ENCODE measurements at regions not wholly inside any gene's neighbourhood (a gene's known extent, or its start where the extent isn't known, plus 50 kb on each side); places are given as distances from the start of the nearest gene placed in this dataset.

DNA sequence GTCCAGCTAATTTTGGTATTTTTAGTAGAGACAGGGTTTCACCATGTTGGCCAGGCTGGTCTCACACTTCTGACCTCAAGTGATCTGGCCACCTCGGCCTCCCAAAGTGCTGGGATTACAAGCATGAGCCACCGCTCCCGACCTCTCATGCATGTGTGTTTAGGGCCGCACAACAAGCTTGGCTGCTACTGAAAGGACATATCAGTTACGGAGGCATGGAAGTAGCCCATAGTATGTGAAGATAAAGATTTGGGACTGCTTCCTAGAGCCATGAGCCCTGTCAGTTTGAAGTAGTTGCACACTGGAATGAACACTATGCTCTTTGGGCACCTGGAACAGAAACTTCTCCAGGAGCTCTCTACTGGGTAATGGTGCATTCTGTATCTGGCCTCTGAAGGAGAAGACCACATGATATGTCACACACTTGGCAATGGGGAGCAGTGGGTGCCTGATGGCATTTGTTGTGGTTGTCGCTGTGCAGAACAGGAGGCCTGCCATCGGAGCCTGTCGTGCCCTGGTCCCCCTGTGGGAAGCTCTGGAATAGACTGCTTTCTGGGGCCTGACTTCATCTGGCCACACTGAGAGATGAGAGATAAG lies 144.7 kb upstream of the KIF26B start (continued):
- TF ChIP-seq, protein P1, sequence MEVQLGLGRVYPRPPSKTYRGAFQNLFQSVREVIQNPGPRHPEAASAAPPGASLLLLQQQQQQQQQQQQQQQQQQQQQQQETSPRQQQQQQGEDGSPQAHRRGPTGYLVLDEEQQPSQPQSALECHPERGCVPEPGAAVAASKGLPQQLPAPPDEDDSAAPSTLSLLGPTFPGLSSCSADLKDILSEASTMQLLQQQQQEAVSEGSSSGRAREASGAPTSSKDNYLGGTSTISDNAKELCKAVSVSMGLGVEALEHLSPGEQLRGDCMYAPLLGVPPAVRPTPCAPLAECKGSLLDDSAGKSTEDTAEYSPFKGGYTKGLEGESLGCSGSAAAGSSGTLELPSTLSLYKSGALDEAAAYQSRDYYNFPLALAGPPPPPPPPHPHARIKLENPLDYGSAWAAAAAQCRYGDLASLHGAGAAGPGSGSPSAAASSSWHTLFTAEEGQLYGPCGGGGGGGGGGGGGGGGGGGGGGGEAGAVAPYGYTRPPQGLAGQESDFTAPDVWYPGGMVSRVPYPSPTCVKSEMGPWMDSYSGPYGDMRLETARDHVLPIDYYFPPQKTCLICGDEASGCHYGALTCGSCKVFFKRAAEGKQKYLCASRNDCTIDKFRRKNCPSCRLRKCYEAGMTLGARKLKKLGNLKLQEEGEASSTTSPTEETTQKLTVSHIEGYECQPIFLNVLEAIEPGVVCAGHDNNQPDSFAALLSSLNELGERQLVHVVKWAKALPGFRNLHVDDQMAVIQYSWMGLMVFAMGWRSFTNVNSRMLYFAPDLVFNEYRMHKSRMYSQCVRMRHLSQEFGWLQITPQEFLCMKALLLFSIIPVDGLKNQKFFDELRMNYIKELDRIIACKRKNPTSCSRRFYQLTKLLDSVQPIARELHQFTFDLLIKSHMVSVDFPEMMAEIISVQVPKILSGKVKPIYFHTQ (CRISPR knock-in tag; IDR thresholded peaks at IDR 0.05): no peak
- TF ChIP-seq ZNF416 (CRISPR knock-in tag; IDR thresholded peaks at IDR 0.05) (no peak), FOXP1 (CRISPR knock-in tag; IDR thresholded peaks at IDR 0.05; ENCODE audit: borderline replicate concordance) (no peak), EMX1 (CRISPR knock-in tag; IDR thresholded peaks at IDR 0.05) (no peak)

DNA sequence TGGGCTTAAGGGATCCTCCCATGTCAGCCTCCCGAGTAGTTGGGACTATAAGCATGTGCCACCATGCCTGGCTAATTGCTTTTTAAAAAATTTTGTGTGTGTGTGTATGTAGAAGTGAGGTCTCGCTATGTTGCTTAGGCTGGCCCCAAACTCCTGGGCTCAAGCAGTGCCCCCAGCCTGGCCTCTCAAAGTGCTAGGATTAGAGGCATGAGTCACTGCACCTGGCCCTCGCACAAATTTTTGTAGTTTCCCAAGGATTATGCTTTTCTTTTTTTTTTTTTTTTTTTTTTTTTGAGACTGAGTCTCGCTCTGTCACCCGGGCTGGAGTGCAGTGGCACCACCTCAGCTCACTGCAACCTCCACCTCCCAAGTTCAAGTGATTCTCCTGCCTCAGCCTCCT lies 144.4 kb upstream of the HNRNPU start:
- no peak for DNase-seq (ENCODE audit: low spot score)
- POLR2A ChIA-PET: no interaction called here

More for the DNA sequence above, 144.4 kb upstream of the HNRNPU start:
- CTCF ChIA-PET: interaction anchor here (1.4 kb wide), 1 partner anchor 34 kb away, joined by 7 read pairs; no protein-coding TSS in a partner anchor
- TF ChIP-seq OVOL2 (CRISPR knock-in tag; IDR thresholded peaks at IDR 0.05; ENCODE audit: borderline replicate concordance): no peak
- TF ChIP-seq GRHL2 (CRISPR knock-in tag; IDR thresholded peaks at IDR 0.05; ENCODE audit: insufficient replicate concordance, severe bottlenecking): no peak
- TF ChIP-seq CDX4 (CRISPR knock-in tag; IDR thresholded peaks at IDR 0.05; ENCODE audit: borderline replicate concordance): no peak
- TF ChIP-seq, protein P2, sequence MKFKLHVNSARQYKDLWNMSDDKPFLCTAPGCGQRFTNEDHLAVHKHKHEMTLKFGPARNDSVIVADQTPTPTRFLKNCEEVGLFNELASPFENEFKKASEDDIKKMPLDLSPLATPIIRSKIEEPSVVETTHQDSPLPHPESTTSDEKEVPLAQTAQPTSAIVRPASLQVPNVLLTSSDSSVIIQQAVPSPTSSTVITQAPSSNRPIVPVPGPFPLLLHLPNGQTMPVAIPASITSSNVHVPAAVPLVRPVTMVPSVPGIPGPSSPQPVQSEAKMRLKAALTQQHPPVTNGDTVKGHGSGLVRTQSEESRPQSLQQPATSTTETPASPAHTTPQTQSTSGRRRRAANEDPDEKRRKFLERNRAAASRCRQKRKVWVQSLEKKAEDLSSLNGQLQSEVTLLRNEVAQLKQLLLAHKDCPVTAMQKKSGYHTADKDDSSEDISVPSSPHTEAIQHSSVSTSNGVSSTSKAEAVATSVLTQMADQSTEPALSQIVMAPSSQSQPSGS (CRISPR knock-in tag; IDR thresholded peaks at IDR 0.05; ENCODE audit: borderline replicate concordance, low read depth): no peak
- TF ChIP-seq, protein P3, sequence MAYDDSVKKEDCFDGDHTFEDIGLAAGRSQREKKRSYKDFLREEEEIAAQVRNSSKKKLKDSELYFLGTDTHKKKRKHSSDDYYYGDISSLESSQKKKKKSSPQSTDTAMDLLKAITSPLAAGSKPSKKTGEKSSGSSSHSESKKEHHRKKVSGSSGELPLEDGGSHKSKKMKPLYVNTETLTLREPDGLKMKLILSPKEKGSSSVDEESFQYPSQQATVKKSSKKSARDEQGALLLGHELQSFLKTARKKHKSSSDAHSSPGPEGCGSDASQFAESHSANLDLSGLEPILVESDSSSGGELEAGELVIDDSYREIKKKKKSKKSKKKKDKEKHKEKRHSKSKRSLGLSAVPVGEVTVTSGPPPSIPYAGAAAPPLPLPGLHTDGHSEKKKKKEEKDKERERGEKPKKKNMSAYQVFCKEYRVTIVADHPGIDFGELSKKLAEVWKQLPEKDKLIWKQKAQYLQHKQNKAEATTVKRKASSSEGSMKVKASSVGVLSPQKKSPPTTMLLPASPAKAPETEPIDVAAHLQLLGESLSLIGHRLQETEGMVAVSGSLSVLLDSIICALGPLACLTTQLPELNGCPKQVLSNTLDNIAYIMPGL (CRISPR knock-in tag; IDR thresholded peaks at IDR 0.05): no peak
- TF ChIP-seq, protein P4, sequence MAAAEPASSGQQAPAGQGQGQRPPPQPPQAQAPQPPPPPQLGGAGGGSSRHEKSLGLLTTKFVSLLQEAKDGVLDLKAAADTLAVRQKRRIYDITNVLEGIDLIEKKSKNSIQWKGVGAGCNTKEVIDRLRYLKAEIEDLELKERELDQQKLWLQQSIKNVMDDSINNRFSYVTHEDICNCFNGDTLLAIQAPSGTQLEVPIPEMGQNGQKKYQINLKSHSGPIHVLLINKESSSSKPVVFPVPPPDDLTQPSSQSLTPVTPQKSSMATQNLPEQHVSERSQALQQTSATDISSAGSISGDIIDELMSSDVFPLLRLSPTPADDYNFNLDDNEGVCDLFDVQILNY (CRISPR knock-in tag; IDR thresholded peaks at IDR 0.05): no peak
- TF ChIP-seq CREM (CRISPR knock-in tag; IDR thresholded peaks at IDR 0.05): no peak
- TF ChIP-seq ZNF263 (CRISPR knock-in tag; IDR thresholded peaks at IDR 0.05; ENCODE audit: low read depth): no peak
- TF ChIP-seq, protein P5, sequence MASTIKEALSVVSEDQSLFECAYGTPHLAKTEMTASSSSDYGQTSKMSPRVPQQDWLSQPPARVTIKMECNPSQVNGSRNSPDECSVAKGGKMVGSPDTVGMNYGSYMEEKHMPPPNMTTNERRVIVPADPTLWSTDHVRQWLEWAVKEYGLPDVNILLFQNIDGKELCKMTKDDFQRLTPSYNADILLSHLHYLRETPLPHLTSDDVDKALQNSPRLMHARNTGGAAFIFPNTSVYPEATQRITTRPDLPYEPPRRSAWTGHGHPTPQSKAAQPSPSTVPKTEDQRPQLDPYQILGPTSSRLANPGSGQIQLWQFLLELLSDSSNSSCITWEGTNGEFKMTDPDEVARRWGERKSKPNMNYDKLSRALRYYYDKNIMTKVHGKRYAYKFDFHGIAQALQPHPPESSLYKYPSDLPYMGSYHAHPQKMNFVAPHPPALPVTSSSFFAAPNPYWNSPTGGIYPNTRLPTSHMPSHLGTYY (CRISPR knock-in tag; IDR thresholded peaks at IDR 0.05): no peak
- no peak for TF ChIP-seq ZNF423 (CRISPR knock-in tag; IDR thresholded peaks at IDR 0.05)
- TF ChIP-seq CREB1 (CRISPR knock-in tag; IDR thresholded peaks at IDR 0.05): no peak
- TF ChIP-seq NFYB (CRISPR knock-in tag; conservative IDR thresholded peaks at IDR 0.05; ENCODE audit: low read depth): no peak
- TF ChIP-seq ZMAT4 (CRISPR knock-in tag; IDR thresholded peaks at IDR 0.05): no peak
- TF ChIP-seq EMX1 (CRISPR knock-in tag; IDR thresholded peaks at IDR 0.05): no peak
- TF ChIP-seq FOXJ3 (CRISPR knock-in tag; IDR thresholded peaks at IDR 0.05; ENCODE audit: borderline replicate concordance): no peak
- TF ChIP-seq ZNF416 (CRISPR knock-in tag; IDR thresholded peaks at IDR 0.05): no peak
- no peak for TF ChIP-seq ZNF671 (CRISPR knock-in tag; IDR thresholded peaks at IDR 0.05)
- no peak for TF ChIP-seq ATF6 (CRISPR knock-in tag; IDR thresholded peaks at IDR 0.05)
- TF ChIP-seq SMAD4 (CRISPR knock-in tag; IDR thresholded peaks at IDR 0.05): no peak
- no peak for ATAC-seq
- Mint-ChIP-seq H3K27me3 (ENCODE audit: low read depth) (no peaks in the 10 kb centered on the region), H3K36me3 (no peaks in the 10 kb centered on the region), H3K4me3 (no peak overlapping the region), H3K4me1 (peaks cover 4% of the 10 kb centered on the region), H3K27ac (no peak overlapping the region), H3K9me3 (no peaks in the 10 kb centered on the region)
